Activated CD8-positive, alpha-beta memory T cell treated with anti-CD3 and anti-CD28 coated beads for 36 hours (primary cell): ENCODE measurements at regions not wholly inside any gene's neighbourhood (a gene's known extent, or its start where the extent isn't known, plus 50 kb on each side); places are given as distances from the start of the nearest gene placed in this dataset.

ENCODE experiments used
- CTCF ChIA-PET: fragments of 350-600 bp; sonication (Branson Sonifier 250); formaldehyde crosslinking; loops from one replicate; lab custom pipeline; 2021; ENCODE audit warnings: antibody characterized with exemption; lab: Charles Lee
- POLR2A ChIA-PET: fragments of 350-600 bp; sonication (Branson Sonifier 250); formaldehyde crosslinking; loops from one replicate; lab custom pipeline; 2021; ENCODE audit warnings: antibody characterized with exemption; lab: Charles Lee

GRCh38 chr4:182145334-182145905 is 97.8 kb upstream of the TENM3 start:
- CTCF ChIA-PET = no interaction called here

GRCh38 chr4:182147391-182147790 is 95.8 kb upstream of the TENM3 start:
- CTCF ChIA-PET = no interaction called here

More at GRCh38 chr4:182145334-182145905, 97.8 kb upstream of the TENM3 start:
- POLR2A ChIA-PET = no interaction called here

GRCh38 chr4:182150645-182151044 is 92.6 kb upstream of the TENM3 start:
- ChIA-PET CTCF (no interaction called here), POLR2A (no interaction called here)

More at GRCh38 chr4:182147391-182147790, 95.8 kb upstream of the TENM3 start:
- POLR2A ChIA-PET = no interaction called here

GRCh38 chr4:182155806-182156205 is 87.4 kb upstream of the TENM3 start:
- ChIA-PET CTCF (no interaction called here), POLR2A (no interaction called here)

GRCh38 chr4:182163180-182163579 is 80.0 kb upstream of the TENM3 start:
- CTCF ChIA-PET = no interaction called here
- POLR2A ChIA-PET = no interaction called here

GRCh38 chr4:182169572-182169971 is 73.6 kb upstream of the TENM3 start:
- ChIA-PET CTCF (no interaction called here), POLR2A (no interaction called here)

- ChIA-PET CTCF (no interaction called here), POLR2A (no interaction called here)
Observed at GRCh38 chr4:182169987-182170386, 73.2 kb upstream of the TENM3 start.

GRCh38 chr4:182170417-182170935 is 72.7 kb upstream of the TENM3 start:
- CTCF ChIA-PET = no interaction called here
- POLR2A ChIA-PET = no interaction called here

- ChIA-PET CTCF (no interaction called here), POLR2A (no interaction called here)
Observed at GRCh38 chr4:182174979-182175378, 68.2 kb upstream of the TENM3 start.

- ChIA-PET CTCF (no interaction called here), POLR2A (interaction anchor here (0.6 kb wide), 1 partner anchor 12 kb away, joined by 3 read pairs; no protein-coding TSS in a partner anchor)
Observed at GRCh38 chr4:182175788-182176519, 67.2 kb upstream of the TENM3 start.

- ChIA-PET CTCF (no interaction called here), POLR2A (no interaction called here)
Observed at GRCh38 chr4:182177166-182177565, 66.0 kb upstream of the TENM3 start.

GRCh38 chr4:182179105-182179504 is 64.1 kb upstream of the TENM3 start:
- POLR2A ChIA-PET = no interaction called here
- CTCF ChIA-PET = no interaction called here

- CTCF ChIA-PET = no interaction called here
Observed at GRCh38 chr4:182179751-182180150, 63.5 kb upstream of the TENM3 start.

GRCh38 chr4:182185491-182185890 is 57.7 kb upstream of the TENM3 start:
- ChIA-PET POLR2A (no interaction called here), CTCF (no interaction called here)

More at GRCh38 chr4:182179751-182180150, 63.5 kb upstream of the TENM3 start:
- POLR2A ChIA-PET = no interaction called here

- CTCF ChIA-PET = no interaction called here
- POLR2A ChIA-PET = interaction anchor here (0.6 kb wide), 1 partner anchor 11 kb away, joined by 3 read pairs; no protein-coding TSS in a partner anchor
Observed at GRCh38 chr4:182187674-182188073, 55.5 kb upstream of the TENM3 start.

- ChIA-PET POLR2A (no interaction called here), CTCF (no interaction called here)
Observed at GRCh38 chr4:182188622-182189021, 54.6 kb upstream of the TENM3 start.

- ChIA-PET POLR2A (no interaction called here), CTCF (no interaction called here)
Observed at GRCh38 chr4:182189103-182189878, 53.9 kb upstream of the TENM3 start.

- POLR2A ChIA-PET = no interaction called here
- CTCF ChIA-PET = no interaction called here
Observed at GRCh38 chr4:182190306-182190705, 52.9 kb upstream of the TENM3 start.

GRCh38 chr4:182192511-182193181 is 50.6 kb upstream of the TENM3 start:
- CTCF ChIA-PET = no interaction called here
- POLR2A ChIA-PET = no interaction called here

- POLR2A ChIA-PET = no interaction called here
Observed at GRCh38 chr4:182193311-182193710, 49.9 kb upstream of the TENM3 start.

More at GRCh38 chr4:182193311-182193710, 49.9 kb upstream of the TENM3 start:
- CTCF ChIA-PET = no interaction called here
